ENCODE measurements at regions not wholly inside any gene's neighbourhood (a gene's known extent, or its start where the extent isn't known, plus 50 kb on each side); places are given as distances from the start of the nearest gene placed in this dataset.

- TF ChIP-seq CTCF (conservative IDR thresholded peaks at IDR 0.05): no peak
- no peak for TF ChIP-seq EZH2 (IDR thresholded peaks at IDR 0.05; ENCODE audit: low read depth)
Measured at GRCh38 chr7:49397750-49398149, 375.7 kb upstream of the VWC2 start.

All from PC-9 (cell line).